ENCODE measurements at regions not wholly inside any gene's neighbourhood (a gene's known extent, or its start where the extent isn't known, plus 50 kb on each side); places are given as distances from the start of the nearest gene placed in this dataset.

GRCh38 chr18:59799383-59800015 lies 100.3 kb upstream of the PMAIP1 start:
- TF ChIP-seq EZH2 (IDR thresholded peaks at IDR 0.05; ENCODE audit: low read depth), result no peak
- TF ChIP-seq CTCF (conservative IDR thresholded peaks at IDR 0.05), result no peak
